Suprapubic skin (tissue), 4 donors: ENCODE measurements at regions not wholly inside any gene's neighbourhood (a gene's known extent, or its start where the extent isn't known, plus 50 kb on each side); places are given as distances from the start of the nearest gene placed in this dataset.

Source experiments
- DNase-seq, 2 donors: peaks; one replicate each; pipeline ENCODE4 v3.0.0-alpha.2; 2019; ENCODE audit warnings: low spot score in 2 of 2
- H3K27ac ChIP-seq: fragments of 200-600 bp; sonication (generic); one replicate; pipeline ENCODE4 v1.5.1; 2019
- H3K27me3 ChIP-seq: fragments of 200-600 bp; sonication (generic); one replicate; pipeline ENCODE4 v1.5.1; 2019
- H3K36me3 ChIP-seq: fragments of 200-600 bp; sonication (generic); one replicate; pipeline ENCODE4 v1.5.1; 2019
- H3K4me1 ChIP-seq: fragments of 200-600 bp; sonication (generic); one replicate; pipeline ENCODE4 v1.5.1; 2019
- H3K4me3 ChIP-seq: fragments of 200-600 bp; sonication (generic); one replicate; pipeline ENCODE4 v1.5.1; 2019; ENCODE audit warnings: mild to moderate bottlenecking
- H3K9me3 ChIP-seq: fragments of 200-600 bp; sonication (generic); one replicate; pipeline ENCODE4 v1.5.1; 2019
- CTCF ChIP-seq, 2 donors: fragments of 200-600 bp in 1 of 2; fragments of 450-650 bp in 1 of 2; sonication (generic) in 1 of 2; IDR thresholded peaks; one replicate each; pipeline ENCODE4 v1.5.1; 2016 to 2019; ENCODE audit warnings: antibody characterized with exemption in 2 of 2, mild to moderate bottlenecking in 1 of 2, moderate library complexity in 1 of 2
- EP300 ChIP-seq: sonication (generic); formaldehyde crosslinking; IDR thresholded peaks from one replicate; pipeline ENCODE4 v1.6.1; 2017; ENCODE audit warnings: antibody characterized with exemption
- POLR2A ChIP-seq, 2 donors: fragments of 450-650 bp; IDR thresholded peaks; one replicate each; pipeline ENCODE4 v1.6.1; 2017; ENCODE audit warnings: antibody characterized with exemption in 2 of 2, mild to moderate bottlenecking in 2 of 2, moderate library complexity in 2 of 2
- POLR2AphosphoS5 ChIP-seq, 3 donors: sonication (generic); formaldehyde crosslinking; IDR thresholded peaks; one replicate each; pipeline ENCODE4 v1.6.1; 2017; ENCODE audit warnings: antibody characterized with exemption in 3 of 3
- WGBS: methylation state at CpG from one replicate; pipeline ENCODE4 v1.1.5; 2018; 5-methylcytosine and 5-hydroxymethylcytosine counted together

DNA sequence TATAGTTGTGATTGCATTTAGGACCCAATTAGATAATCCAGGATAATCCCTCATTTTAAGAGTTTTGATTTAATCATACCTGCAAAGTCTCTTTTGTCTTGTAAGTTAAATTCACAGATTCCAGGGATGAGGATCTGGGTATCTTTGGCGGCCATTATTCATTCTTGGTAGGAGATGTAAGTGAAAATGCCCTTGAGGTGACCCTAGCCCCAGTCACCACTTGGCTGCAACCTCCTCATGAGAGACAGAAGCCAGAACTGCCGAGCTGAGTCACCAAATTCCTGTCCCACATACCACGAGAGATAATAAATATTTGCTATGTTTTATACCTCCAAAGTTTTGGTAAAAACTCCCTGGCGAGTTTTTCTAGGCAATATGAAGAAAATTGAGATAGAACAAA is 389.4 kb downstream of the RFC3 start:
- DNase-seq: no peak
- no peaks in the 10 kb centered on the region for H3K4me1 ChIP-seq
- H3K4me3 ChIP-seq: no peak overlapping the region
- no peak overlapping the region for H3K27ac ChIP-seq
- no peaks in the 10 kb centered on the region for H3K27me3 ChIP-seq
- WGBS: 47% methylated on average over 4 of the region's 4 CpGs
- no peaks in the 10 kb centered on the region for H3K36me3 ChIP-seq
- H3K9me3 ChIP-seq: no peaks in the 10 kb centered on the region
- TF ChIP-seq POLR2A (IDR thresholded peaks at IDR 0.05) (no peak), EP300 (no peak), POLR2AphosphoS5 (IDR thresholded peaks at IDR 0.05) (no peak), CTCF (IDR thresholded peaks at IDR 0.05) (no peak)

DNA sequence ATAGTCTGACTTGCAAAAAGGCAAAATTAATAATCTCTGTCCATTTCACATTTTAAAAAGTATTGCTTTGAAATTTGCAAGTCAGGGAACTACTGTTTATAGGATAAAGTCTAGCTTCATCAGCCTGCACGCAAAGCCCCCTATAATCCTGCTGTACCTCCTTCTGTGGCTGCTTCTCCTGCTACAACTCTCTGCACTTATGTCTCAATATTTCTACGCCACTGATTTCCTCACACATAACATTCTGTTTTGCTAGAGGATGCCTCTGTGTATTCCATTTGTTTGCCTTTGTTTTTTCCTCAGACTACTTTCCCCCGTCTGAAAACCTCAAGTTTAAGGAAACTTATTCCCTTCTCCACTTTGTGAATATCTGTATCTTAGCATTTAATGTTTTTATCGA is 389.9 kb downstream of the RFC3 start:
- H3K27me3 ChIP-seq: no peaks in the 10 kb centered on the region
- H3K4me3 ChIP-seq: no peak overlapping the region
- H3K4me1 ChIP-seq: no peaks in the 10 kb centered on the region
- DNase-seq: no peak
- H3K36me3 ChIP-seq: no peaks in the 10 kb centered on the region
- no peak overlapping the region for H3K27ac ChIP-seq
- H3K9me3 ChIP-seq: no peaks in the 10 kb centered on the region
- TF ChIP-seq POLR2A (IDR thresholded peaks at IDR 0.05): no peak
- TF ChIP-seq EP300: no peak
- TF ChIP-seq POLR2AphosphoS5 (IDR thresholded peaks at IDR 0.05): no peak
- no peak for TF ChIP-seq CTCF (IDR thresholded peaks at IDR 0.05)
- 76% methylated on average over 4 of the region's 4 CpGs for WGBS

- H3K4me1 ChIP-seq: no peaks in the 10 kb centered on the region
- no peaks in the 10 kb centered on the region for H3K27me3 ChIP-seq
- no peaks in the 10 kb centered on the region for H3K36me3 ChIP-seq
- no peak overlapping the region for H3K27ac ChIP-seq
- 97% methylated on average over 1 of the region's 1 CpG for WGBS
- no peak overlapping the region for H3K4me3 ChIP-seq
- DNase-seq: no peak
- no peak for TF ChIP-seq POLR2A (IDR thresholded peaks at IDR 0.05)
- no peak for TF ChIP-seq CTCF (IDR thresholded peaks at IDR 0.05)
- TF ChIP-seq EP300: no peak
- TF ChIP-seq POLR2AphosphoS5 (IDR thresholded peaks at IDR 0.05): no peak
- H3K9me3 ChIP-seq: no peaks in the 10 kb centered on the region
These were observed 390.4 kb downstream of the RFC3 start for GRCh38 chr13:34208336-34208735.

DNA sequence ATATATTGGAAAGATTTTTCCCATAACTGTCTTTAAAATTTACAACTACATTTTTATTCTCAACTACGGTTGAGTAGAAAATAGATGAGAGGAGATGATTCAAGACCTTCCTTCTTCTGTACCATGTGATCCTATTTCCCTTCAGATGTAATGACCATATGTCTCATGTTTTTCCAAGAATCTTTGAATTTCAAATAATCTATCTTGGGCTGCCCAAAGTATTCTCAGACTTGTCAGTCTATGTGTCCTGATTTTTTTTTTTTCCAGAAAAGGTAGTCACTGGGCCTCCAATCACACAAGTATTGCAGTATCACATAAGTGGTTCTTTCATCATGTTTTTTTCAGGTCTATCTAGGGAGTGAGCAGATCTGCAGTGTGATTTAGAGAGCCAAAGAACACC is 392.4 kb downstream of the RFC3 start:
- Histone ChIP-seq H3K36me3 (no peaks in the 10 kb centered on the region), H3K4me1 (no peaks in the 10 kb centered on the region), H3K4me3 (no peak overlapping the region), H3K27ac (no peak overlapping the region), H3K27me3 (no peaks in the 10 kb centered on the region), H3K9me3 (no peaks in the 10 kb centered on the region)
- DNase-seq: no peak
- WGBS: 62% methylated on average over 1 of the region's 1 CpG
- TF ChIP-seq POLR2AphosphoS5 (IDR thresholded peaks at IDR 0.05) (no peak), CTCF (IDR thresholded peaks at IDR 0.05) (no peak)

DNA sequence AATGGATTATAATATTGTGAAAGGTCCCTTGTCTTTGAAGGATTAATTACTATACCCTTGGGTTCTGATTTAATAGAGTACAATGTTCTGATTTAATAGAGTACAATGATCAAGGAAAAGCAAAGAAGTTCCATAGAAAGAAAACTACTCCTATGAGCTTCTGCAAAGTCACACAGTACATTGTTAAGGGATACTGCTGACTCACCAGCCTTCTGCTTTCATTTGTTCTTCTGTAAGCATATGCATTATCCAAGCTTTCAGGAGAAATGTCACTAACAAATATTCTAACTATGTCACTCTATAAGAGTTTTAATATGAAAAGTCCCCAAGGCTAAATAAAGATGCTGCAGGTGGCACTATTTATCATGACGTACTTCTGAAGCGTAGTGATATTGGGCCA is 396.7 kb downstream of the RFC3 start:
- Histone ChIP-seq H3K4me1 (no peaks in the 10 kb centered on the region), H3K36me3 (no peaks in the 10 kb centered on the region), H3K27ac (no peak overlapping the region), H3K4me3 (no peak overlapping the region), H3K27me3 (no peaks in the 10 kb centered on the region), H3K9me3 (no peaks in the 10 kb centered on the region)
- TF ChIP-seq POLR2AphosphoS5 (IDR thresholded peaks at IDR 0.05): no peak
- TF ChIP-seq POLR2A (IDR thresholded peaks at IDR 0.05): no peak
- no peak for TF ChIP-seq CTCF (IDR thresholded peaks at IDR 0.05)
- TF ChIP-seq EP300: no peak
- no peak for DNase-seq
- WGBS: 88% methylated on average over 2 of the region's 2 CpGs
